RWPE2 (cell line): ENCODE measurements at regions not wholly inside any gene's neighbourhood (a gene's known extent, or its start where the extent isn't known, plus 50 kb on each side); places are given as distances from the start of the nearest gene placed in this dataset.
A peak's percentile ranks its signal among the peaks of the same experiment; 100 is the strongest.
"Not testable (repeated sequence)": the region's sequence is repeated elsewhere in the genome, so short reads cannot be mapped to it uniquely, and the experiment has no call there.

Source experiments
- ATAC-seq: fragments of 200-7000 bp; cut with Tn5 transposase; 3 replicates; pipeline ENCODE4 v1.9.1; 2021; ENCODE audit warnings: low read depth
- DNase-seq: peaks from one replicate; pipeline ENCODE4 v3.0.0-alpha.2; 2020; ENCODE audit warnings: low spot score
- H3K27ac ChIP-seq: fragments of 450-650 bp; 2 replicates; pipeline ENCODE4 v1.5.1; 2017; ENCODE audit warnings: mild to moderate bottlenecking; ENCODE audit not compliant: poor library complexity, severe bottlenecking
- H3K27me3 ChIP-seq: fragments of 250-450 bp; sonication (Bioruptor Pico); 2 replicates; pipeline ENCODE4 v1.5.1; 2021; ENCODE audit warnings: mild to moderate bottlenecking, moderate library complexity; ENCODE audit not compliant: insufficient read depth, poor library complexity, severe bottlenecking
- H3K36me3 ChIP-seq: fragments of 250-450 bp; sonication (Bioruptor Pico); 2 replicates; pipeline ENCODE4 v1.5.1; 2020; ENCODE audit warnings: low read depth, mild to moderate bottlenecking, moderate library complexity
- H3K4me1 ChIP-seq: fragments of 250-450 bp; sonication (Bioruptor Pico); 2 replicates; pipeline ENCODE4 v1.5.1; 2021; ENCODE audit warnings: mild to moderate bottlenecking, moderate library complexity; ENCODE audit not compliant: insufficient read depth, poor library complexity, severe bottlenecking
- H3K4me3 ChIP-seq: fragments of 250-450 bp; sonication (Bioruptor Pico); 2 replicates; pipeline ENCODE4 v1.5.1; 2021; ENCODE audit warnings: mild to moderate bottlenecking, moderate library complexity; ENCODE audit not compliant: severe bottlenecking
- H3K9me3 ChIP-seq: fragments of 250-450 bp; sonication (Bioruptor Pico); 2 replicates; pipeline ENCODE4 v1.5.1; 2021; ENCODE audit warnings: mild to moderate bottlenecking, moderate library complexity; ENCODE audit not compliant: severe bottlenecking
- TF ChIP-seq, protein P1 (sequence below): fragments of 450-650 bp; IDR thresholded peaks from one replicate; pipeline ENCODE4 v1.5.1; 2017; ENCODE audit warnings: mild to moderate bottlenecking, moderate library complexity; ENCODE audit not compliant: poor library complexity, severe bottlenecking

DNA sequence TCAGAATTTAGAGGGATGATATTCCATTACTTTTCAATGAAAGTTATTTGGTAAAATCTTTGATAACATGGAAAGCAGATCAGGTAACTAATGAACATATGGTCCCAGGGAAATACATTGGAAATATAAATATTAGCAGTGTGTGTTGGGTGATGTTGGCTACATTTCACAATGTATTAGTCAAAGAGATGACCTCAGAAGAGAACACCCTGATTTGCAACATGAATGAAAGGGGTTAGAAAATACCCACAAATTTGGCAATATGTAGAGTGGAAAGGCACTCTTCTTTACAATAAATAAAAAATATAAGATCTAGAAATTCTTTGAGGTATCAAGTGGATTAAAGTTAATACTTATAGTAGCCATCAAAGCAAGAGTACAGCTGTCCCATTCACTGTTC is 606.7 kb downstream of the PSAT1 start:
- Histone ChIP-seq H3K27me3 (no peaks in the 10 kb centered on the region), H3K4me1 (peaks cover 17% of the 10 kb centered on the region), H3K9me3 (no peaks in the 10 kb centered on the region), H3K36me3 (no peaks in the 10 kb centered on the region), H3K4me3 (no peak overlapping the region), H3K27ac (no peak overlapping the region)
- ATAC-seq: peak; percentile 48; the same call in 1 of the 3 replicates
- TF ChIP-seq, protein P1, sequence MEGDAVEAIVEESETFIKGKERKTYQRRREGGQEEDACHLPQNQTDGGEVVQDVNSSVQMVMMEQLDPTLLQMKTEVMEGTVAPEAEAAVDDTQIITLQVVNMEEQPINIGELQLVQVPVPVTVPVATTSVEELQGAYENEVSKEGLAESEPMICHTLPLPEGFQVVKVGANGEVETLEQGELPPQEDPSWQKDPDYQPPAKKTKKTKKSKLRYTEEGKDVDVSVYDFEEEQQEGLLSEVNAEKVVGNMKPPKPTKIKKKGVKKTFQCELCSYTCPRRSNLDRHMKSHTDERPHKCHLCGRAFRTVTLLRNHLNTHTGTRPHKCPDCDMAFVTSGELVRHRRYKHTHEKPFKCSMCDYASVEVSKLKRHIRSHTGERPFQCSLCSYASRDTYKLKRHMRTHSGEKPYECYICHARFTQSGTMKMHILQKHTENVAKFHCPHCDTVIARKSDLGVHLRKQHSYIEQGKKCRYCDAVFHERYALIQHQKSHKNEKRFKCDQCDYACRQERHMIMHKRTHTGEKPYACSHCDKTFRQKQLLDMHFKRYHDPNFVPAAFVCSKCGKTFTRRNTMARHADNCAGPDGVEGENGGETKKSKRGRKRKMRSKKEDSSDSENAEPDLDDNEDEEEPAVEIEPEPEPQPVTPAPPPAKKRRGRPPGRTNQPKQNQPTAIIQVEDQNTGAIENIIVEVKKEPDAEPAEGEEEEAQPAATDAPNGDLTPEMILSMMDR: no peak
- DNase-seq: no peak

DNA sequence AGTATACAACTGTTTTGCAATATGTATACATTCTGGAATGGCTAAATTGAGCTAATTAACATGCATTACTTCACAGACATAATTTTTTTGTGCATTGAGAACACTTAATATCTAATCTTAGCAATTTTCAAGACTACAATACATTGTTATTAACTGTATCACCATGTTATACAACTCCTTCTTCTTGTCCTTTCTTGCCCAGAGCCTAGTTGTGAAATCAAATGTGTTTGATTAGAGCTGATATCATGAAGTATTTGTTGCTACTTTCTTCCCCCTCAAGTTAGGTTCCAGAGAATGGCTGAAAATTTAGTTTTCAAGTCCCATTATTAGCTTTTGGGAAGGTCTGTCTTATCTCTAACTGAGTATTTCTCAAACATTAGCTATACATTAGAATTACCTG is 607.8 kb downstream of the PSAT1 start:
- Histone ChIP-seq H3K36me3 (no peaks in the 10 kb centered on the region), H3K27ac (no peak overlapping the region), H3K4me1 (peaks cover 17% of the 10 kb centered on the region), H3K27me3 (no peaks in the 10 kb centered on the region), H3K9me3 (no peaks in the 10 kb centered on the region), H3K4me3 (no peak overlapping the region)
- TF ChIP-seq, protein P1: no peak
- 0 out of 3 replicates have a peak, but pooled peaks have one; percentile 35 for ATAC-seq
- DNase-seq: no peak

DNA sequence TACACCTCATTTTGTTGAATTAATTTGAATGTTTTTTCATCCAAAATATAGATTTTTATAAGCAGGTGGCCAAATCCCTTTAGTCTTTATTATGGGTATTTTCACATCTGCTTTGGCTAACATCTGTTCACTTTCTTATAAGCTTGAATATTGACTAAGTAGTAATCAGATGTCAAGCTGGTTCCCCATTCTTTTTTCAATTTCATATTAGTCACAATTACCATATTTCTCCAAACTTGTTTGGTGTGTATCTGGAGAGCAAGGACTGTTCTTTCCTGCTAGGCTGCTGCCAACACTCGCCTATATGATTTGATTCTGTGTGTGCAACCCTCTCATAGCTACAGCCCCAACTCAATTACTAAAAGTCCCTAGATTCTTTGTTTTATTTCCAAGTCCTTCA is 608.5 kb downstream of the PSAT1 start:
- H3K9me3 ChIP-seq: no peaks in the 10 kb centered on the region
- peaks cover 17% of the 10 kb centered on the region for H3K4me1 ChIP-seq
- H3K36me3 ChIP-seq: no peaks in the 10 kb centered on the region
- no peaks in the 10 kb centered on the region for H3K27me3 ChIP-seq
- no peak for DNase-seq
- TF ChIP-seq, protein P1: no peak
- ATAC-seq: no peak
- H3K27ac ChIP-seq: no peak overlapping the region
- no peak overlapping the region for H3K4me3 ChIP-seq

DNA sequence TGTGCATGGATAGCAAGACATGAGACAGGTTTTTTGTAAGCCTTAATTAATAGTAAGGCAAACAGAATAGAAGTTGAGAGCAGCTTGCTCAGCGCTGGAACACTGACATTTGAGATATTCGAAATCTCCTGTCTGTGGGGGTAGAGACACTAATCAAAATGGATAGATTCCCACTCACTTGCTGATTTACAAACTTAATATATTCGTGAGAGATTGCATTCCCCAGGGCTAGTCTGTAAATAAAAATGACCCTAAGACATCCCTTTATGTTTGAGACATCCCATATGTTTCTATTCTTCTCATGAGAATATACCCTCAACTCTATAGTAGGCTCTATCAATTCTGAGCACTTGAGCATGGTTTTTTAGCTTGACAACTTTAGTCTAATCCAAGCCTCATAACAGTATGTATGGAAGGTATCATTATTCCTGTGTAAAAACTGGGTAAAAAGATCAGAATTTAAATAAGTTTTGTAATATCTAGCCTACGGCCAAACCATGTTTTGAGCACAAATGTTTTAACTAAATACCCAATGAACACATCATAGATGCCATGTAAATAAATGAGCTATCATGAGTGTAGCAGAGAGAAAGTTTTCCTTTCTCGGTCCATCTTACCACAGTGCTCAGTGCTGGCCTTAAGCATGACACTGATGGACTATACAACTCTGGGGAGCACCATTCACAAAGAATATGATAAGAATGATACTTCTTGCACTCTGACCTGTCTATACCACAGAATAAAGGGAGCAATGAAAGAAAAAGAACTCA is 609.2 kb downstream of the PSAT1 start:
- H3K36me3 ChIP-seq: no peaks in the 10 kb centered on the region
- DNase-seq: no peak
- H3K4me3 ChIP-seq: no peak overlapping the region
- H3K9me3 ChIP-seq: no peaks in the 10 kb centered on the region
- ATAC-seq: no peak
- TF ChIP-seq, protein P1: no peak
- H3K27ac ChIP-seq: no peak overlapping the region
- H3K27me3 ChIP-seq: no peaks in the 10 kb centered on the region
- H3K4me1 ChIP-seq: peaks cover 17% of the 10 kb centered on the region

DNA sequence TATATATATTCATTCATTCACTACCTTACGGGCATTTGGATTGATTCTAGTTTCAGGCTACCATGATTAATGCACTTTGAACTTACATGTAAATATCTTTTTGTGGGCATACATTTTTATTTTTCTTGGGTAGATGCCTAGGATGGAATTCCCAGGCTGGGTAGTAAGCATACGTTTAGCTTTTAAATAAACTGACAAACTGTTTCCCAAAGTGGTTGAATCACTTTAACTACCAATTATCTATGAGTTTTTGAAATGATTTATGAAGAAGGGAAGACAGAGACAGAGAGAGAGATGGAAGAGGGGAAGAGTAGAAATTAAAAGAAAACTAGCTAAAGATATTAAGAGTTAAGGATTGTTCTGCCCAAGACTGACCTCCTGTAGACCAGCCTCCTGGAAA is 612.6 kb downstream of the PSAT1 start:
- TF ChIP-seq, protein P1: no peak
- no peaks in the 10 kb centered on the region for H3K9me3 ChIP-seq
- peaks cover 7% of the 10 kb centered on the region for H3K4me1 ChIP-seq
- H3K36me3 ChIP-seq: no peaks in the 10 kb centered on the region
- H3K27me3 ChIP-seq: no peaks in the 10 kb centered on the region
- no peak for DNase-seq
- H3K27ac ChIP-seq: no peak overlapping the region
- H3K4me3 ChIP-seq: no peak overlapping the region
- no peak for ATAC-seq

DNA sequence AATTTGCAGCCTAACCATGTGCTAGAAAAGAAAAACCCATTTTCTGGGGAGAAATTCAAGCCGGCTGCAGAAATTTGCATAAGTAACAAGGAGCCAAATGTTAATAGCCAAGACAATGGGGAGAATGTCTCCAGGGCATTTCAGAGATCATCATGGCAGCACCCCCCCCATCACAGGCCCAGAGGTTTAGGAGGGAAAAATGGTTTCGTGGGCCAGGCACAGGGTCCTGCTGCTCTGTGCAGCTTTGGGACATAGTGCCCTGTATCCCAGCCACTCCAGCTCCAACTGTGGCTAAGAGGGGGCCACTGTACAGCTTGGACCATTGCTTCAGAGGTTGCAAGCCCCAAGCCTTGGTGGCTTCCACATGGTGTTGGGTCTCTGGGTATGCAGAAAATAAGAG is 620.0 kb downstream of the PSAT1 start:
- not testable (repeated sequence) for H3K9me3 ChIP-seq, H3K27ac ChIP-seq, DNase-seq, H3K4me3 ChIP-seq, ATAC-seq, H3K27me3 ChIP-seq, H3K36me3 ChIP-seq
- peaks cover 10% of the 10 kb centered on the region for H3K4me1 ChIP-seq
